Trophoblast cell (in vitro differentiated cells and primary cell): ENCODE measurements at regions not wholly inside any gene's neighbourhood (a gene's known extent, or its start where the extent isn't known, plus 50 kb on each side); places are given as distances from the start of the nearest gene placed in this dataset.

Experiments used
- DNase-seq, 2 donors: peaks; one replicate each; pipeline ENCODE4 v3.0.0-alpha.2; 2016
- H2AFZ ChIP-seq: 2 replicates; pipeline ENCODE4 v1.6.1; 2013; ENCODE audit warnings: low read length, moderate library complexity, mild to moderate bottlenecking; ENCODE audit not compliant: insufficient read depth, poor library complexity
- H2AK5ac ChIP-seq: 2 replicates; pipeline ENCODE4 v1.6.1; 2013; ENCODE audit warnings: mild to moderate bottlenecking, low read length
- H2BK120ac ChIP-seq: 2 replicates; pipeline ENCODE4 v1.6.1; 2013; ENCODE audit warnings: low read length, mild to moderate bottlenecking, moderate library complexity; ENCODE audit not compliant: insufficient read depth, poor library complexity
- H2BK12ac ChIP-seq: 2 replicates; pipeline ENCODE4 v1.6.1; 2013; ENCODE audit warnings: mild to moderate bottlenecking, low read length, moderate library complexity
- H2BK5ac ChIP-seq: 2 replicates; pipeline ENCODE4 v1.6.1; 2013; ENCODE audit warnings: low read length, low read depth, moderate library complexity, mild to moderate bottlenecking; ENCODE audit not compliant: poor library complexity
- H3K14ac ChIP-seq: 2 replicates; pipeline ENCODE4 v1.6.1; 2013; ENCODE audit warnings: mild to moderate bottlenecking, low read length
- H3K18ac ChIP-seq: 2 replicates; pipeline ENCODE4 v1.6.1; 2013; ENCODE audit warnings: mild to moderate bottlenecking, low read length
- H3K23ac ChIP-seq: 2 replicates; pipeline ENCODE4 v1.6.1; 2013; ENCODE audit warnings: low read length
- H3K27ac ChIP-seq: 2 replicates; pipeline ENCODE4 v1.5.1; 2013; ENCODE audit warnings: low read depth, mild to moderate bottlenecking, inconsistent platforms, low read length, moderate library complexity
- H3K27me3 ChIP-seq: 2 replicates; pipeline ENCODE4 v1.6.1; 2013; ENCODE audit warnings: inconsistent platforms, mild to moderate bottlenecking, low read length, moderate library complexity; ENCODE audit not compliant: insufficient read depth
- H3K36me3 ChIP-seq, 2 experiments: 1 replicate in 1 of 2; 2 replicates in 1 of 2; pipeline ENCODE4 v1.6.1; 2013; ENCODE audit warnings: low read length in 2 of 2, mild to moderate bottlenecking in 2 of 2, moderate library complexity in 1 of 2; ENCODE audit not compliant: insufficient read depth in 2 of 2, control insufficient read depth in 1 of 2
- H3K4ac ChIP-seq: 2 replicates; pipeline ENCODE4 v1.6.1; 2013; ENCODE audit warnings: low read depth, mild to moderate bottlenecking, low read length, moderate library complexity
- H3K4me1 ChIP-seq, 2 experiments: 1 replicate in 1 of 2; 2 replicates in 1 of 2; pipeline ENCODE4 v1.6.1; 2013; ENCODE audit warnings: low read length in 2 of 2, mild to moderate bottlenecking in 2 of 2, moderate library complexity in 1 of 2; ENCODE audit not compliant: insufficient read depth in 2 of 2, control insufficient read depth in 1 of 2
- H3K4me2 ChIP-seq: 2 replicates; pipeline ENCODE4 v1.6.1; 2013; ENCODE audit warnings: inconsistent platforms, mild to moderate bottlenecking, low read length, moderate library complexity
- H3K4me3 ChIP-seq: 2 replicates; pipeline ENCODE4 v1.5.1; 2013; ENCODE audit warnings: mild to moderate bottlenecking, low read depth, low read length, inconsistent platforms
- H3K79me1 ChIP-seq: one replicate; pipeline ENCODE4 v1.6.1; 2013; ENCODE audit warnings: low read length
- H3K79me2 ChIP-seq: 2 replicates; pipeline ENCODE4 v1.6.1; 2013; ENCODE audit warnings: low read length, mild to moderate bottlenecking; ENCODE audit not compliant: control insufficient read depth, insufficient read depth, poor library complexity
- H3K9ac ChIP-seq: 2 replicates; pipeline ENCODE4 v1.6.1; 2013; ENCODE audit warnings: mild to moderate bottlenecking, low read length
- H3K9me3 ChIP-seq: 2 replicates; pipeline ENCODE4 v1.6.1; 2013; ENCODE audit warnings: low read depth, mild to moderate bottlenecking, control low read depth, inconsistent platforms, low read length; ENCODE audit not compliant: insufficient read depth
- H4K12ac ChIP-seq: 2 replicates; pipeline ENCODE4 v1.6.1; 2013; ENCODE audit warnings: low read depth, mild to moderate bottlenecking, low read length, moderate library complexity
- H4K8ac ChIP-seq: 2 replicates; pipeline ENCODE4 v1.6.1; 2013; ENCODE audit warnings: low read depth, mild to moderate bottlenecking, low read length, moderate library complexity
- H4K91ac ChIP-seq: one replicate; pipeline ENCODE4 v1.6.1; 2013; ENCODE audit warnings: low read depth, mild to moderate bottlenecking, low read length, moderate library complexity
- WGBS: extraction: QIAGEN DNeasy Blood & Tissue Kit; methylation state at CpG from one replicate; pipeline ENCODE4 v1.1.7; 2013; ENCODE audit warnings: missing lambda C conversion rate; ENCODE audit not compliant: insufficient read length, insufficient coverage; ENCODE audit errors: extremely low coverage; 5-methylcytosine and 5-hydroxymethylcytosine counted together

DNA sequence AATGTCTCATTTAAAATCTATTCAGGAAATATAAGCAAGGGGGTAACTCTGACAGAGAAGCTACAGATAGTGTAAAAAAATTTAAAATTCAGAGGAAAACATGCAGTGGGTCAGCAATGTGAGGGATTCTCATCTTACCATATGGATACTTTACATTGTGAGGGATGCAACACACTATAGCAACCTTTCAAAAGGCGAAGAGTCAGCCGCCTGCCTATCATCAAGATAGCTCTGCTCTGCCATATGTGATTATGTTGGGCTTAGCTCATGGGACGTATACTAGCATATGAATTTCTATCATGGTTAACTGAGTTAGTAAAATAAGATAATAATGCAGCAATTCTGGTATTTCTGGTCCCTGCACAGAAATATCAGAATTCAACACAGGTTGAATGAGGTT, 130.9 kb downstream of the MAP3K7 start:
- Histone ChIP-seq H3K14ac (no peak overlapping the region), H4K8ac (no peak overlapping the region), H3K4ac (no peak overlapping the region), H3K4me3 (no peak overlapping the region), H2BK12ac (no peak overlapping the region), H3K23ac (no peak overlapping the region), H3K9ac (no peak overlapping the region), H3K18ac (no peak overlapping the region), H3K79me1 (peaks cover 6% of the 10 kb centered on the region), H3K79me2 (peaks cover 2% of the 10 kb centered on the region), H3K27me3 (no peaks in the 10 kb centered on the region), H2AK5ac (no peak overlapping the region), H3K27ac (no peak overlapping the region), H3K36me3 (no peaks in the 10 kb centered on the region), H3K4me1 (peaks cover 5 to 15% of the 10 kb centered on the region in 2 experiments), H4K91ac (no peak overlapping the region), H3K4me2 (no peak overlapping the region), H2AFZ (no peak overlapping the region), H2BK120ac (no peak overlapping the region), H3K9me3 (no peaks in the 10 kb centered on the region), H2BK5ac (no peak overlapping the region), H4K12ac (no peak overlapping the region)
- no CpG with 5 or more reads among the region's 3 CpGs for WGBS
- DNase-seq = peak in 1 of 2 donors; percentile 71

DNA sequence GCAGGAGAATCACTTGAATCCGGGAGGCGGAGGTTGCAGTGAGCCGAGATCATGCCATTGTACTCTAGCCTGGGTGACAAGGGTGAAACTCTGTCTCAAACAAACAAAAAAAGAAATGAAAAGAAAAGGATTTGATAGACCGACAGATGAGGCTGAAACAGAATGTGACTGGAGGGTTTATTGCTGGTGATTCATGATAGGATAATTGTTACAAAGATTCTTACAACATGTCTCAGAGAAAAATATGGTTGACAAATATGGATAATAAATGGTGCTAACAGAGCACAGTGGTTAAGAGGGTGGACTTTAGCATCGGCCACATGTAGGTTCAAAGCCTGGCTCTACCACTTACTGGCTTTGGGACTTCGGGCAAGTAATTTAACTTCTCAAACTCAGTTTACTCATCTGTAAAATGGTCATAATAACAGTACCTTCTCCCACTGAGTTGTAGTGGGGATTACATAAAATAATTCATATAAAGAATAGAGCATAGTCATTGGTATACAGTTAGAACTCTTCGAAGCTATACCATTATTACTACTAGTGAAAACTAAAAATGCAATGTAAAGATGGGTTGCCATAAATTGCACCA, 131.9 kb downstream of the MAP3K7 start:
- Histone ChIP-seq H3K36me3 (no peaks in the 10 kb centered on the region), H4K91ac (no peak overlapping the region), H2BK12ac (no peak overlapping the region), H3K9ac (no peak overlapping the region), H2AFZ (no peak overlapping the region), H3K23ac (no peak overlapping the region), H2BK5ac (no peak overlapping the region), H3K27me3 (no peaks in the 10 kb centered on the region), H3K4ac (no peak overlapping the region), H2AK5ac (no peak overlapping the region), H3K14ac (no peak overlapping the region), H3K4me1 (peaks cover 5 to 8% of the 10 kb centered on the region in 2 experiments), H3K27ac (no peak overlapping the region), H3K79me1 (peaks cover 6% of the 10 kb centered on the region), H3K4me3 (no peak overlapping the region), H4K8ac (no peak overlapping the region), H3K4me2 (no peak overlapping the region), H3K79me2 (peaks cover 2% of the 10 kb centered on the region), H4K12ac (no peak overlapping the region), H3K18ac (no peak overlapping the region), H2BK120ac (no peak overlapping the region), H3K9me3 (no peaks in the 10 kb centered on the region)
- DNase-seq = peak in 1 of 2 donors; percentile 52
- no CpG with 5 or more reads among the region's 7 CpGs for WGBS

GRCh38 chr6:90450268-90450953, 136.5 kb downstream of the MAP3K7 start:
- H3K18ac ChIP-seq = no peak overlapping the region
- H3K23ac ChIP-seq = no peak overlapping the region
- no peak overlapping the region for H2BK120ac ChIP-seq
- no peaks in the 10 kb centered on the region for H3K9me3 ChIP-seq
- no peak overlapping the region for H2BK5ac ChIP-seq
- H2AFZ ChIP-seq = no peak overlapping the region
- H4K91ac ChIP-seq = no peak overlapping the region
- H3K4me2 ChIP-seq = no peak overlapping the region
- H3K79me2 ChIP-seq = no peaks in the 10 kb centered on the region
- H3K14ac ChIP-seq = no peak overlapping the region
- no peaks in the 10 kb centered on the region for H3K27me3 ChIP-seq
- no peaks in the 10 kb centered on the region for H3K79me1 ChIP-seq
- no peak overlapping the region for H2BK12ac ChIP-seq
- H3K36me3 ChIP-seq = no peaks in the 10 kb centered on the region
- H4K12ac ChIP-seq = no peak overlapping the region
- H3K9ac ChIP-seq = no peak overlapping the region
- WGBS = no CpG with 5 or more reads among the region's 4 CpGs
- no peak overlapping the region for H3K4ac ChIP-seq
- no peak overlapping the region for H3K27ac ChIP-seq
- DNase-seq = no peak
- H3K4me3 ChIP-seq = no peak overlapping the region
- no peak overlapping the region for H4K8ac ChIP-seq
- H2AK5ac ChIP-seq = no peak overlapping the region
- no peaks in the 10 kb centered on the region for H3K4me1 ChIP-seq

- no peak overlapping the region for H2BK120ac ChIP-seq
- no peak overlapping the region for H3K4me3 ChIP-seq
- no peak overlapping the region for H3K23ac ChIP-seq
- H2AFZ ChIP-seq = no peak overlapping the region
- H3K79me1 ChIP-seq = no peaks in the 10 kb centered on the region
- no peak overlapping the region for H3K4ac ChIP-seq
- no peak overlapping the region for H4K91ac ChIP-seq
- no peak overlapping the region for H3K27ac ChIP-seq
- no peak overlapping the region for H2BK12ac ChIP-seq
- no peak overlapping the region for H2AK5ac ChIP-seq
- no peaks in the 10 kb centered on the region for H3K36me3 ChIP-seq
- no peak overlapping the region for H3K9ac ChIP-seq
- DNase-seq = no peak
- H4K8ac ChIP-seq = no peak overlapping the region
- no peak overlapping the region for H3K4me2 ChIP-seq
- no peak overlapping the region for H3K18ac ChIP-seq
- H2BK5ac ChIP-seq = no peak overlapping the region
- no peaks in the 10 kb centered on the region for H3K27me3 ChIP-seq
- H3K79me2 ChIP-seq = no peaks in the 10 kb centered on the region
- no peaks in the 10 kb centered on the region for H3K9me3 ChIP-seq
- no CpG with 5 or more reads among the region's 5 CpGs for WGBS
- no peak overlapping the region for H4K12ac ChIP-seq
- H3K4me1 ChIP-seq = no peaks in the 10 kb centered on the region
- no peak overlapping the region for H3K14ac ChIP-seq
Measured at GRCh38 chr6:90449311-90449710, 137.6 kb downstream of the MAP3K7 start.
